ENCODE measurements at regions not wholly inside any gene's neighbourhood (a gene's known extent, or its start where the extent isn't known, plus 50 kb on each side); places are given as distances from the start of the nearest gene placed in this dataset.
"Not testable (repeated sequence)": the region's sequence is repeated elsewhere in the genome, so short reads cannot be mapped to it uniquely, and the experiment has no call there.

GRCh38 chr15:36052641-36053040 is 506.7 kb upstream of the DPH6 start:
- not testable (repeated sequence) for H2BK5ac ChIP-seq (ENCODE audit: insufficient read length, low read length); H3K9ac ChIP-seq (ENCODE audit: extremely low read depth, insufficient read length, low read length); H3K4ac ChIP-seq (ENCODE audit: low read depth, low read length); H3K4me1 Mint-ChIP-seq; H2BK12ac ChIP-seq (ENCODE audit: insufficient read length, low read depth, low read length); H3K23me2 ChIP-seq (ENCODE audit: insufficient read length, low read depth, low read length, poor library complexity, severe bottlenecking); H3K4me1 ChIP-seq (ENCODE audit: insufficient read depth, low read length); H3K79me2 ChIP-seq (ENCODE audit: insufficient read depth, low read length); H3K27ac Mint-ChIP-seq; H3K9me3 ChIP-seq (ENCODE audit: control insufficient read depth, low read depth, low read length); H3K4me2 ChIP-seq (ENCODE audit: insufficient read depth, insufficient read length, low read length); H3K23ac ChIP-seq (ENCODE audit: insufficient read length, low read depth, low read length); H3K14ac ChIP-seq (ENCODE audit: insufficient read depth, low read length); H3K27me3 Mint-ChIP-seq (ENCODE audit: low read depth); H2BK120ac ChIP-seq (ENCODE audit: low read depth, low read length, poor library complexity, severe bottlenecking); H2AK5ac ChIP-seq (ENCODE audit: insufficient read length, low read length); H2BK15ac ChIP-seq (ENCODE audit: low read depth, low read length); H4K5ac ChIP-seq (ENCODE audit: insufficient read length, low read depth, low read length); H4K8ac ChIP-seq (replicated peaks; ENCODE audit: insufficient read length, low read depth, low read length); H3K56ac ChIP-seq (ENCODE audit: insufficient read length, low read depth, low read length); H3K27ac ChIP-seq (ENCODE audit: insufficient read length, low read depth, low read length); H4K91ac ChIP-seq (ENCODE audit: insufficient read length, low read depth, low read length); H2BK20ac ChIP-seq (ENCODE audit: low read depth, low read length, poor library complexity, severe bottlenecking); H3K4me3 Mint-ChIP-seq; H3K36me3 Mint-ChIP-seq (ENCODE audit: insufficient read depth in 1 of 3, low read depth in 3 of 3); H3T11ph ChIP-seq (ENCODE audit: low read length); H3K27me3 ChIP-seq (ENCODE audit: insufficient read depth, low read length); H3K9me3 Mint-ChIP-seq; H4K20me1 ChIP-seq (ENCODE audit: control insufficient read depth, insufficient read depth, insufficient read length); H3K18ac ChIP-seq (ENCODE audit: insufficient read length, low read depth, low read length); H2AFZ ChIP-seq (ENCODE audit: low read length); H3K79me1 ChIP-seq (ENCODE audit: insufficient read depth, low read depth, low read length, poor library complexity, severe bottlenecking)
- TF ChIP-seq CTCF (conservative IDR thresholded peaks at IDR 0.05), result peak; percentile 64
- DNase-seq, result peak; percentile 41
- WGBS (ENCODE audit: extremely low coverage, insufficient read length, low lambda C conversion rate), result no CpG with 5 or more reads among the region's 1 CpG

All from H9 (cell line).